ENCODE measurements at regions not wholly inside any gene's neighbourhood (a gene's known extent, or its start where the extent isn't known, plus 50 kb on each side); places are given as distances from the start of the nearest gene placed in this dataset.

- Histone ChIP-seq H3K27me3 (ENCODE audit: control insufficient read depth in 2 of 2, insufficient read depth in 2 of 2, low read length in 2 of 2) (no peaks in the 10 kb centered on the region), H3K4me3 (no peak overlapping the region), H3K4me1 (replicated peaks in 1 of 2; ENCODE audit: control insufficient read depth in 2 of 2, insufficient read depth in 2 of 2, low read length in 2 of 2) (no peaks in the 10 kb centered on the region), H3K79me2 (ENCODE audit: control insufficient read depth, insufficient read depth, low read length) (no peaks in the 10 kb centered on the region), H3K36me3 (ENCODE audit: control insufficient read depth, insufficient read depth, low read length) (no peaks in the 10 kb centered on the region), H3K9me1 (ENCODE audit: control insufficient read depth, insufficient read depth, low read length) (no peaks in the 10 kb centered on the region), H3K9ac (ENCODE audit: insufficient read depth in 1 of 2, low read depth in 2 of 2, low read length in 2 of 2) (no peak overlapping the region), H3K9me3 (replicated peaks; ENCODE audit: control insufficient read depth, insufficient read depth, low read depth, low read length) (no peaks in the 10 kb centered on the region), H3K27ac (ENCODE audit: extremely low read depth, low read depth, low read length) (no peak overlapping the region), H2AFZ (ENCODE audit: low read depth, low read length) (no peak overlapping the region), H4K20me1 (replicated peaks; ENCODE audit: control insufficient read depth, insufficient read depth, low read length) (no peaks in the 10 kb centered on the region), H3K4me2 (ENCODE audit: insufficient read depth, low read length) (no peak overlapping the region)
- intact Hi-C loops (cut with micrococcal nuclease), result no loop called here
- no peak for ATAC-seq
- DNase-seq (ENCODE audit: extremely low read depth in 1 of 4, low spot score in 3 of 4), result no peak
- CTCF ChIA-PET (ENCODE audit: low intra/inter-chr PET ratio), result no interaction called here
- no TSS peak for BruUV-seq (replicated peaks)
- POLR2A ChIA-PET, result no interaction called here
- FAIRE-seq, result no peak
- in situ Hi-C loops (cut with MboI), result no loop called here
- no peak for TF ChIP-seq HINFP (tag; conservative IDR thresholded peaks at IDR 0.05; ENCODE audit: low read depth)
- peak in 1 of 2 experiments; percentile 12; a peak in 1 of 4 replicates for TF ChIP-seq RAD21 (CRISPR knock-in tag; conservative IDR thresholded peaks at IDR 0.05 in 1 of 2, IDR thresholded peaks at IDR 0.05 in 1 of 2)
- 0% methylated on average over 2 of the region's 2 CpGs for WGBS (ENCODE audit: insufficient coverage, low coverage, missing lambda C conversion rate)
Measured at GRCh38 chr14:45838597-45838996, 585.6 kb upstream of the MIS18BP1 start.

GRCh38 chr14:45819107-45819506 lies 566.1 kb upstream of the MIS18BP1 start:
- no peak overlapping the region for H3K4me3 ChIP-seq
- CTCF ChIA-PET (ENCODE audit: low intra/inter-chr PET ratio), result no interaction called here
- no peaks in the 10 kb centered on the region for H4K20me1 ChIP-seq (replicated peaks; ENCODE audit: control insufficient read depth, insufficient read depth, low read length)
- WGBS (ENCODE audit: insufficient coverage, low coverage, missing lambda C conversion rate), result 0% methylated on average over 2 of the region's 2 CpGs
- no peak overlapping the region for H3K27ac ChIP-seq (ENCODE audit: extremely low read depth, low read depth, low read length)
- H3K4me2 ChIP-seq (ENCODE audit: insufficient read depth, low read length), result no peak overlapping the region
- FAIRE-seq (no peak), DNase-seq (ENCODE audit: extremely low read depth in 1 of 4, low spot score in 3 of 4) (no peak), ATAC-seq (no peak)
- no peak overlapping the region for H3K9ac ChIP-seq (ENCODE audit: insufficient read depth in 1 of 2, low read depth in 2 of 2, low read length in 2 of 2)
- BruUV-seq (replicated peaks), result no TSS peak
- POLR2A ChIA-PET, result no interaction called here
- H3K9me1 ChIP-seq (ENCODE audit: control insufficient read depth, insufficient read depth, low read length), result no peaks in the 10 kb centered on the region
- H3K79me2 ChIP-seq (ENCODE audit: control insufficient read depth, insufficient read depth, low read length), result no peaks in the 10 kb centered on the region
- intact Hi-C loops (cut with micrococcal nuclease) (no loop called here), in situ Hi-C loops (cut with MboI) (no loop called here)
- no peaks in the 10 kb centered on the region for H3K9me3 ChIP-seq (replicated peaks; ENCODE audit: control insufficient read depth, insufficient read depth, low read depth, low read length)
- no peaks in the 10 kb centered on the region for H3K27me3 ChIP-seq (ENCODE audit: control insufficient read depth in 2 of 2, insufficient read depth in 2 of 2, low read length in 2 of 2)
- TF ChIP-seq TSC22D4 (tag; IDR thresholded peaks at IDR 0.05) (no peak), NEUROD1 (IDR thresholded peaks at IDR 0.05; ENCODE audit: borderline replicate concordance, low read depth, low read length, partially characterized antibody) (no peak), POLR2G (IDR thresholded peaks at IDR 0.05; ENCODE audit: low read depth, low read length) (no peak), ZZZ3 (IDR thresholded peaks at IDR 0.05) (no peak)
- no peaks in the 10 kb centered on the region for H3K4me1 ChIP-seq (replicated peaks in 1 of 2; ENCODE audit: control insufficient read depth in 2 of 2, insufficient read depth in 2 of 2, low read length in 2 of 2)
- H2AFZ ChIP-seq (ENCODE audit: low read depth, low read length), result no peak overlapping the region
- no peaks in the 10 kb centered on the region for H3K36me3 ChIP-seq (ENCODE audit: control insufficient read depth, insufficient read depth, low read length)
